MM.1S (cell line): ENCODE measurements at regions not wholly inside any gene's neighbourhood (a gene's known extent, or its start where the extent isn't known, plus 50 kb on each side); places are given as distances from the start of the nearest gene placed in this dataset.
"Not testable (repeated sequence)": the region's sequence is repeated elsewhere in the genome, so short reads cannot be mapped to it uniquely, and the experiment has no call there.

Source experiments
- DNase-seq: peaks from one replicate; pipeline ENCODE4 v3.0.0-alpha.2; 2015
- H2AFZ ChIP-seq: fragments of 300-600 bp; sonication (generic); 2 replicates; pipeline ENCODE4 v1.6.0; 2016; ENCODE audit warnings: antibody characterized with exemption, low read length
- H3F3A ChIP-seq: fragments of 300-600 bp; sonication (generic); 2 replicates; pipeline ENCODE4 v1.6.1; 2016; ENCODE audit warnings: mild to moderate bottlenecking, antibody characterized with exemption, low read length, moderate library complexity, mixed read lengths; ENCODE audit not compliant: insufficient read depth
- H3K27ac ChIP-seq: fragments of 300-600 bp; sonication (generic); 2 replicates; pipeline ENCODE4 v1.5.1; 2016; ENCODE audit warnings: mild to moderate bottlenecking, low read length
- H3K27me3 ChIP-seq: fragments of 300-600 bp; sonication (generic); replicated peaks from 2 replicates; pipeline ENCODE4 v1.6.0; 2016; ENCODE audit warnings: low read length; ENCODE audit not compliant: insufficient read depth
- H3K36me3 ChIP-seq: fragments of 300-600 bp; sonication (generic); replicated peaks from 2 replicates; pipeline ENCODE4 v1.6.1; 2016; ENCODE audit warnings: mild to moderate bottlenecking, low read length, mixed read lengths; ENCODE audit not compliant: insufficient read depth
- H3K4me1 ChIP-seq: fragments of 300-600 bp; sonication (generic); 2 replicates; pipeline ENCODE4 v1.6.1; 2016; ENCODE audit warnings: low read length, mixed read lengths
- H3K4me2 ChIP-seq: fragments of 300-600 bp; sonication (generic); 2 replicates; pipeline ENCODE4 v1.6.0; 2016; ENCODE audit warnings: low read depth, low read length
- H3K4me3 ChIP-seq: fragments of 300-600 bp; sonication (generic); 2 replicates; pipeline ENCODE4 v1.5.1; 2016; ENCODE audit warnings: low read length, mixed read lengths
- H3K79me2 ChIP-seq: fragments of 300-600 bp; sonication (generic); 2 replicates; pipeline ENCODE4 v1.6.1; 2016; ENCODE audit warnings: mixed run types, low read length, mixed read lengths
- H3K9ac ChIP-seq: fragments of 300-600 bp; sonication (generic); 2 replicates; pipeline ENCODE4 v1.6.1; 2016; ENCODE audit warnings: low read length, mixed read lengths
- H3K9me2 ChIP-seq: fragments of 300-600 bp; sonication (generic); replicated peaks from 2 replicates; pipeline ENCODE4 v1.6.1; 2016; ENCODE audit warnings: mild to moderate bottlenecking, low read length, mixed read lengths; ENCODE audit not compliant: insufficient read depth
- H3K9me3 ChIP-seq: fragments of 300-600 bp; sonication (generic); replicated peaks from 2 replicates; pipeline ENCODE4 v1.6.1; 2016; ENCODE audit warnings: mild to moderate bottlenecking, low read length, mixed read lengths; ENCODE audit not compliant: insufficient read depth
- H4K20me1 ChIP-seq: fragments of 300-600 bp; sonication (generic); 2 replicates; pipeline ENCODE4 v1.6.1; 2016; ENCODE audit warnings: mild to moderate bottlenecking, low read length, moderate library complexity, mixed read lengths; ENCODE audit not compliant: insufficient read depth
- EZH2 ChIP-seq: fragments of 300-600 bp; sonication (generic); optimal IDR thresholded peaks from 2 replicates; pipeline ENCODE3; 2017; ENCODE audit warnings: low read depth, mild to moderate bottlenecking, antibody characterized with exemption, low read length, mixed read lengths
- EZH2phosphoT487 ChIP-seq: fragments of 300-600 bp; sonication (generic); IDR thresholded peaks from 2 replicates; pipeline ENCODE4 v1.6.1; 2018; ENCODE audit warnings: antibody characterized with exemption, low read length
- TF ChIP-seq, protein P1 (sequence below): fragments of 300-600 bp; sonication (generic); IDR thresholded peaks from 2 replicates; pipeline ENCODE4 v1.5.1; 2016; ENCODE audit warnings: antibody characterized with exemption, low read length, mixed read lengths

GRCh38 chr9:126173929-126174328, 152.7 kb upstream of the MVB12B start:
- H3K36me3 ChIP-seq = no peaks in the 10 kb centered on the region
- no peaks in the 10 kb centered on the region for H4K20me1 ChIP-seq
- H3K4me3 ChIP-seq = no peak overlapping the region
- no peaks in the 10 kb centered on the region for H3K79me2 ChIP-seq
- no peak overlapping the region for H2AFZ ChIP-seq
- H3K9ac ChIP-seq = no peak overlapping the region
- TF ChIP-seq, protein P1, sequence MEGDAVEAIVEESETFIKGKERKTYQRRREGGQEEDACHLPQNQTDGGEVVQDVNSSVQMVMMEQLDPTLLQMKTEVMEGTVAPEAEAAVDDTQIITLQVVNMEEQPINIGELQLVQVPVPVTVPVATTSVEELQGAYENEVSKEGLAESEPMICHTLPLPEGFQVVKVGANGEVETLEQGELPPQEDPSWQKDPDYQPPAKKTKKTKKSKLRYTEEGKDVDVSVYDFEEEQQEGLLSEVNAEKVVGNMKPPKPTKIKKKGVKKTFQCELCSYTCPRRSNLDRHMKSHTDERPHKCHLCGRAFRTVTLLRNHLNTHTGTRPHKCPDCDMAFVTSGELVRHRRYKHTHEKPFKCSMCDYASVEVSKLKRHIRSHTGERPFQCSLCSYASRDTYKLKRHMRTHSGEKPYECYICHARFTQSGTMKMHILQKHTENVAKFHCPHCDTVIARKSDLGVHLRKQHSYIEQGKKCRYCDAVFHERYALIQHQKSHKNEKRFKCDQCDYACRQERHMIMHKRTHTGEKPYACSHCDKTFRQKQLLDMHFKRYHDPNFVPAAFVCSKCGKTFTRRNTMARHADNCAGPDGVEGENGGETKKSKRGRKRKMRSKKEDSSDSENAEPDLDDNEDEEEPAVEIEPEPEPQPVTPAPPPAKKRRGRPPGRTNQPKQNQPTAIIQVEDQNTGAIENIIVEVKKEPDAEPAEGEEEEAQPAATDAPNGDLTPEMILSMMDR = no peak
- peaks cover 12% of the 10 kb centered on the region; the same call in 1 of the 2 replicates for H3K27me3 ChIP-seq
- H3K4me2 ChIP-seq = no peak overlapping the region
- H3K27ac ChIP-seq = no peak overlapping the region
- no peaks in the 10 kb centered on the region for H3K4me1 ChIP-seq
- H3K9me3 ChIP-seq = no peaks in the 10 kb centered on the region
- H3F3A ChIP-seq = no peaks in the 10 kb centered on the region
- DNase-seq = no peak
- H3K9me2 ChIP-seq = no peaks in the 10 kb centered on the region

GRCh38 chr9:126183266-126183665, 143.4 kb upstream of the MVB12B start:
- no peak overlapping the region for H3K4me3 ChIP-seq
- H3K36me3 ChIP-seq = no peaks in the 10 kb centered on the region
- TF ChIP-seq EZH2phosphoT487 (no peak), EZH2 (no peak)
- TF ChIP-seq, protein P1 = no peak
- no peak overlapping the region for H3K9ac ChIP-seq
- H3K27me3 ChIP-seq = no peaks in the 10 kb centered on the region
- no peaks in the 10 kb centered on the region for H3K9me3 ChIP-seq
- no peaks in the 10 kb centered on the region for H3K79me2 ChIP-seq
- no peaks in the 10 kb centered on the region for H3K4me1 ChIP-seq
- H3K9me2 ChIP-seq = no peaks in the 10 kb centered on the region
- DNase-seq = no peak
- no peak overlapping the region for H3K27ac ChIP-seq
- H3F3A ChIP-seq = no peaks in the 10 kb centered on the region
- no peak overlapping the region for H3K4me2 ChIP-seq
- H2AFZ ChIP-seq = no peak overlapping the region
- no peaks in the 10 kb centered on the region for H4K20me1 ChIP-seq

GRCh38 chr9:126190994-126191393, 135.6 kb upstream of the MVB12B start:
- H3K4me2 ChIP-seq, H2AFZ ChIP-seq, H3K9ac ChIP-seq, H3K27me3 ChIP-seq, H3K4me1 ChIP-seq, H3K4me3 ChIP-seq, H3K79me2 ChIP-seq, H3K36me3 ChIP-seq, H4K20me1 ChIP-seq, H3K9me2 ChIP-seq, H3F3A ChIP-seq, DNase-seq, H3K9me3 ChIP-seq, H3K27ac ChIP-seq: not testable (repeated sequence)

- no peaks in the 10 kb centered on the region for H3K27me3 ChIP-seq
- no peaks in the 10 kb centered on the region for H3K9me3 ChIP-seq
- no peak overlapping the region for H3K9ac ChIP-seq
- DNase-seq = no peak
- no peaks in the 10 kb centered on the region for H4K20me1 ChIP-seq
- TF ChIP-seq EZH2 (no peak), EZH2phosphoT487 (no peak)
- TF ChIP-seq, protein P1 = no peak
- H3K36me3 ChIP-seq = no peaks in the 10 kb centered on the region
- H3K79me2 ChIP-seq = no peaks in the 10 kb centered on the region
- no peak overlapping the region for H3K27ac ChIP-seq
- no peaks in the 10 kb centered on the region for H3F3A ChIP-seq
- H3K4me3 ChIP-seq = no peak overlapping the region
- no peak overlapping the region for H3K4me2 ChIP-seq
- H3K9me2 ChIP-seq = no peaks in the 10 kb centered on the region
- H2AFZ ChIP-seq = no peak overlapping the region
- no peaks in the 10 kb centered on the region for H3K4me1 ChIP-seq
Measured at GRCh38 chr9:126198854-126199253, 127.8 kb upstream of the MVB12B start.
